SJSA1 (cell line): ENCODE measurements at regions not wholly inside any gene's neighbourhood (a gene's known extent, or its start where the extent isn't known, plus 50 kb on each side); places are given as distances from the start of the nearest gene placed in this dataset.

Experiments
- DNase-seq, 2 experiments: peaks; one replicate each; pipeline ENCODE4 v3.0.0-alpha.2; 2015 to 2020; ENCODE audit warnings: low spot score in 2 of 2, low read depth in 1 of 2
- H3K27ac ChIP-seq: fragments of 250-450 bp; sonication (Bioruptor Pico); 2 replicates; pipeline ENCODE4 v1.5.1; 2020; ENCODE audit warnings: mild to moderate bottlenecking, moderate library complexity
- H3K27me3 ChIP-seq: fragments of 250-450 bp; sonication (Bioruptor Pico); replicated peaks from 2 replicates; pipeline ENCODE4 v1.5.1; 2020; ENCODE audit warnings: mild to moderate bottlenecking, moderate library complexity
- H3K36me3 ChIP-seq: fragments of 250-450 bp; sonication (Bioruptor Pico); 2 replicates; pipeline ENCODE4 v1.5.1; 2020; ENCODE audit warnings: mild to moderate bottlenecking
- H3K4me1 ChIP-seq: fragments of 250-450 bp; sonication (Bioruptor Pico); replicated peaks from 2 replicates; pipeline ENCODE4 v1.6.1; 2021; ENCODE audit warnings: mild to moderate bottlenecking
- H3K4me3 ChIP-seq: fragments of 250-450 bp; sonication (Bioruptor Pico); 2 replicates; pipeline ENCODE4 v1.5.1; 2020; ENCODE audit warnings: mild to moderate bottlenecking
- H3K9me3 ChIP-seq: fragments of 250-450 bp; sonication (Bioruptor Pico); replicated peaks from 2 replicates; pipeline ENCODE4 v1.5.1; 2020; ENCODE audit warnings: mild to moderate bottlenecking

GRCh38 chrX:118198577-118198976, 82.0 kb upstream of the KLHL13 start:
- Histone ChIP-seq H3K27me3 (no peaks in the 10 kb centered on the region), H3K4me3 (no peak overlapping the region), H3K27ac (no peak overlapping the region), H3K36me3 (no peaks in the 10 kb centered on the region), H3K4me1 (no peaks in the 10 kb centered on the region), H3K9me3 (no peaks in the 10 kb centered on the region)
- no peak for DNase-seq

DNA sequence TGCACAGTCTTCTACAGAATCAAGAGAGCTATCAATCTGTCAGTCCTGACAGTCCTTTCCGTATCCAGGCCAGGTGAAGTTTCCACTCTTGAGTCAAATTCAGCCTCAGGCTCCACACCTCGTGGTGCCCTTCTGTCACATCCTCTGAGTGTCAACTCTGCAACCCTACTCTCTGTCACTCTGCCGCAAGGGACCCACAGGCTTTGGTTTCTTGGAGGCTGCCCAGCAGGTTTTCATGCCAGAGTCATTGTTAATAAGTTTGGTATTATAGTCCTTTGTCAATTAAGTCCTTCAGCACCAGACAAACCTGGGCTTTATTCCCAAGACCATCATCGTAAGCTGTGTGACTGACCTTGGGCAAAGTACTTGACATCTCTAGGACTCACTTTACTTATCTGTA, 83.4 kb upstream of the KLHL13 start:
- Histone ChIP-seq H3K4me1 (no peaks in the 10 kb centered on the region), H3K27ac (no peak overlapping the region), H3K27me3 (no peaks in the 10 kb centered on the region), H3K9me3 (no peaks in the 10 kb centered on the region), H3K4me3 (no peak overlapping the region), H3K36me3 (no peaks in the 10 kb centered on the region)
- DNase-seq, result no peak

- H3K27ac ChIP-seq, result no peak overlapping the region
- no peaks in the 10 kb centered on the region for H3K36me3 ChIP-seq
- no peaks in the 10 kb centered on the region for H3K4me1 ChIP-seq
- no peaks in the 10 kb centered on the region for H3K27me3 ChIP-seq
- DNase-seq, result no peak
- H3K4me3 ChIP-seq, result no peak overlapping the region
- H3K9me3 ChIP-seq, result no peaks in the 10 kb centered on the region
Observed at GRCh38 chrX:118205421-118206395, 89.1 kb upstream of the KLHL13 start.

- no peak for DNase-seq
- Histone ChIP-seq H3K27me3 (no peaks in the 10 kb centered on the region), H3K4me3 (no peak overlapping the region), H3K9me3 (no peaks in the 10 kb centered on the region), H3K27ac (no peak overlapping the region), H3K4me1 (no peaks in the 10 kb centered on the region), H3K36me3 (no peaks in the 10 kb centered on the region)
Observed at GRCh38 chrX:118207831-118208453, 91.3 kb upstream of the KLHL13 start.

- DNase-seq, result no peak
- Histone ChIP-seq H3K36me3 (no peaks in the 10 kb centered on the region), H3K4me3 (no peak overlapping the region), H3K27ac (no peak overlapping the region), H3K9me3 (no peaks in the 10 kb centered on the region), H3K4me1 (no peaks in the 10 kb centered on the region), H3K27me3 (no peaks in the 10 kb centered on the region)
Observed at GRCh38 chrX:118208481-118208880, 91.9 kb upstream of the KLHL13 start.

DNA sequence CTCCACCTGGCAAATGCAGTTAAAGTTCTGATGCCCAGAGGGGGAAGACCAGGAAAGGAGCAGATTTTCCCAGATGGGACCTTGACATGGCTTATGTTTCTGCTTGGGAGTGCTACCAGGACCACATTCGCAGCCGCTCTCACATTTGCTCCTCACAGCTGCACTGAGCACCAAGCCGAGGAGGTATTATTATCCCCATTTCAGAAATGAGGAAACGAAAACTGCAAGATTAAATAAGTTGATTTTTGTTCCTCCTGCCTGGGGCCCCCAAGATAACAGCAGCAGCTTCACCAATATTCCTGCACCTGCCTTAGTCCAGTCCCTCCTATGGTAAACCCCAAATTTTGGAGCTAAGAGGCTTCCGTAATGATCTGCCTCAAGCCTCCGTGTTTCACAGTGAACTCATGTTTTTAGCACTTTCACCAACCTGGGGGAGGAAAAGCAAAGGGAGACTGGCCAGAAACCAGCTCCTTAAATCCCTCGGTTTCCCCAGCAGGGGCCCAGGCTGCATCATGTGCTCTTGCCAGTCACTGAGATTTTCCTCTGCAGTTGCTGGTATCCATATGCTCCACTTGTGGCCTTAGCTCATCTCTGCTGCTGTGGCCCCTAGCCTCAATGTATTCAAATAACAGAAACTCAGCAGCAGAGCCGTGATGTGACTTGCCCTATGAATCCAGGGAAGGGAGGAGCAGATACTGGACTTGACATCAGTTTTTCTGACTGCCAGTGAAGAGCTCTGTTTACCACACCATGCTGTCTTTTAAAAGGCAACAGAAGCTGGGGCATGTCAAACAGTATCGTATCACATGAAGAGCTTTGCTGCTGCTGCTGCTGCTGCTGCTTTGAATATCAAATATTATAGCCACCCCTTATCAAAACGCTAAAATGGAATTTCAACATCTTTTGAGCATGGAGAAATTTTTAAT, 95.5 kb upstream of the KLHL13 start:
- no peak overlapping the region for H3K27ac ChIP-seq
- no peaks in the 10 kb centered on the region for H3K9me3 ChIP-seq
- H3K4me3 ChIP-seq, result no peak overlapping the region
- no peaks in the 10 kb centered on the region for H3K27me3 ChIP-seq
- no peaks in the 10 kb centered on the region for H3K36me3 ChIP-seq
- no peak for DNase-seq
- no peaks in the 10 kb centered on the region for H3K4me1 ChIP-seq

- DNase-seq, result no peak
- Histone ChIP-seq H3K36me3 (no peaks in the 10 kb centered on the region), H3K4me3 (no peak overlapping the region), H3K4me1 (no peaks in the 10 kb centered on the region), H3K27me3 (no peaks in the 10 kb centered on the region), H3K27ac (no peak overlapping the region), H3K9me3 (no peaks in the 10 kb centered on the region)
Observed at GRCh38 chrX:118212817-118213183, 96.2 kb upstream of the KLHL13 start.

GRCh38 chrX:118215346-118215745, 98.7 kb upstream of the KLHL13 start:
- DNase-seq, result no peak
- H3K9me3 ChIP-seq, result no peaks in the 10 kb centered on the region
- H3K36me3 ChIP-seq, result no peaks in the 10 kb centered on the region

DNA sequence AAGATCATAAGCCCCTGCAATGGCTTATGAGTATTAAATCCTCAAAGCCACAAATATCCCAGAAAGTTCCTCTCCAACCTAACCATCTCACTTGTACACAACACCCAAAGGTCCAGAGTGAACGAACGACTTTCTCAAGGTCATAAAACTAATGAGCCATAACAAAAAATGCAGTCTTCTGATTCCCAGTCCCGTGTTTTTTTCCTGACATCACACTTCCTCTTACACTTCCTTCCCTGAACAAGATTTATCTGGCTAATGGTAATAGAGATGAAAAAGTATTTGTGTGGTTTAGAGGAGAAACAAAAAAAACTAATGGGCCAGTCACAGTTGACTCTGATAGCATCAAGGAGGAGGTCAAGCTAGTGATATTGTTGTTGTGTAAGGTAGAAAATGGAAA, 99.5 kb upstream of the KLHL13 start:
- no peaks in the 10 kb centered on the region for H3K36me3 ChIP-seq
- no peak overlapping the region for H3K27ac ChIP-seq
- DNase-seq, result no peak
- no peaks in the 10 kb centered on the region for H3K4me1 ChIP-seq
- no peaks in the 10 kb centered on the region for H3K27me3 ChIP-seq
- no peaks in the 10 kb centered on the region for H3K9me3 ChIP-seq
- no peak overlapping the region for H3K4me3 ChIP-seq

More at GRCh38 chrX:118215346-118215745, 98.7 kb upstream of the KLHL13 start:
- no peaks in the 10 kb centered on the region for H3K4me1 ChIP-seq
- no peak overlapping the region for H3K27ac ChIP-seq
- H3K4me3 ChIP-seq, result no peak overlapping the region
- H3K27me3 ChIP-seq, result no peaks in the 10 kb centered on the region

DNA sequence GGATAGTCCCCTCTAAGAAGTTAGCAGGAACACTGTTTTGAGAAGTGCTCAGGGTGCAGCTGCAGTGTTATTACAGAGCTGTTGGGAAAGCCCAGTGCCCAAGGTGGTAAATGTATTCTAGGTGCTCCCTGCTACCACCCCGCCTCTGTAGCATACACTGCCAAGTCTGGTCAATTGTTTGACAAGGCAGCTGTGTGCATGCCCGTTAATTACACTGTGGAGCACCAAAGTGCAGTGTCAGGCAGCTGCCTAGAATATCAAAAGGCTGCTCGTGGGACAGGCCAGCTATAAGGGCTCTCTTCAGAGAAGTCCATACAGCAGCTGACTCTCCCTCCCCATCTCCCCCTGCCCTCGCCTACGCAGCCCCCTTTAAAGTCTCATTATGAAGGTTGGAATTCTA, 99.9 kb upstream of the KLHL13 start:
- H3K9me3 ChIP-seq, result no peaks in the 10 kb centered on the region
- H3K27ac ChIP-seq, result no peak overlapping the region
- no peaks in the 10 kb centered on the region for H3K27me3 ChIP-seq
- no peaks in the 10 kb centered on the region for H3K36me3 ChIP-seq
- no peaks in the 10 kb centered on the region for H3K4me1 ChIP-seq
- H3K4me3 ChIP-seq, result no peak overlapping the region
- DNase-seq, result no peak

- DNase-seq, result no peak
- Histone ChIP-seq H3K27me3 (no peaks in the 10 kb centered on the region), H3K9me3 (no peaks in the 10 kb centered on the region), H3K4me3 (no peak overlapping the region), H3K27ac (no peak overlapping the region), H3K36me3 (no peaks in the 10 kb centered on the region), H3K4me1 (peaks cover 3% of the 10 kb centered on the region; the same call in 1 of the 2 replicates)
Observed at GRCh38 chrX:118218079-118218478, 101.5 kb upstream of the KLHL13 start.

GRCh38 chrX:118218940-118219339, 102.3 kb upstream of the KLHL13 start:
- DNase-seq, result no peak
- Histone ChIP-seq H3K4me3 (no peak overlapping the region), H3K4me1 (peaks cover 3% of the 10 kb centered on the region; the same call in 1 of the 2 replicates), H3K27me3 (no peaks in the 10 kb centered on the region), H3K9me3 (no peaks in the 10 kb centered on the region), H3K36me3 (no peaks in the 10 kb centered on the region), H3K27ac (no peak overlapping the region)

- Histone ChIP-seq H3K4me1 (peaks cover 5% of the 10 kb centered on the region), H3K36me3 (no peaks in the 10 kb centered on the region), H3K27me3 (no peaks in the 10 kb centered on the region), H3K4me3 (no peak overlapping the region), H3K27ac (no peak overlapping the region), H3K9me3 (no peaks in the 10 kb centered on the region)
- no peak for DNase-seq
Observed at GRCh38 chrX:118219866-118220265, 103.3 kb upstream of the KLHL13 start.
